ENCODE measurements at regions not wholly inside any gene's neighbourhood (a gene's known extent, or its start where the extent isn't known, plus 50 kb on each side); places are given as distances from the start of the nearest gene placed in this dataset.

- no peak for DNase-seq (ENCODE audit: low spot score in 2 of 2)
- intact Hi-C loops (cut with DNase I; ENCODE audit: low total_unique reads), result no loop called here
- H3K4me3 ChIP-seq (ENCODE audit: low read depth, poor library complexity, severe bottlenecking), result no peak overlapping the region
- TF ChIP-seq CTCF (IDR thresholded peaks at IDR 0.05) (no peak), POLR2A (IDR thresholded peaks at IDR 0.05) (no peak)
Observed at GRCh38 chr12:66881386-66881785, 202.5 kb upstream of the GRIP1 start.

- intact Hi-C loops (cut with DNase I; ENCODE audit: low total_unique reads), result no loop called here
- H3K4me3 ChIP-seq (ENCODE audit: low read depth, poor library complexity, severe bottlenecking), result no peak overlapping the region
- whole genome bisulfite sequencing, 2 donors, result 68 to 77% methylated on average over 11 of the region's 11 CpGs
- TF ChIP-seq POLR2A (IDR thresholded peaks at IDR 0.05) (no peak), CTCF (IDR thresholded peaks at IDR 0.05) (no peak)
- no peak for DNase-seq (ENCODE audit: low spot score in 2 of 2)
Observed at GRCh38 chr12:66884091-66884490, 205.2 kb upstream of the GRIP1 start.

- DNase-seq (ENCODE audit: low spot score in 2 of 2), result no peak
- intact Hi-C loops (cut with DNase I; ENCODE audit: low total_unique reads), result no loop called here
- TF ChIP-seq CTCF (IDR thresholded peaks at IDR 0.05) (no peak), POLR2A (IDR thresholded peaks at IDR 0.05) (no peak)
- H3K4me3 ChIP-seq (ENCODE audit: low read depth, poor library complexity, severe bottlenecking), result no peak overlapping the region
- 81 to 83% methylated on average over 13 of the region's 13 CpGs for WGBS, 2 donors
Observed at GRCh38 chr12:66885115-66885875, 206.4 kb upstream of the GRIP1 start.

GRCh38 chr12:66896797-66897196 lies 217.9 kb upstream of the GRIP1 start:
- TF ChIP-seq POLR2A (IDR thresholded peaks at IDR 0.05) (no peak), CTCF (IDR thresholded peaks at IDR 0.05) (no peak)
- 33 to 35% methylated on average over 8 of the region's 8 CpGs for WGBS, 2 donors
- H3K4me3 ChIP-seq (ENCODE audit: low read depth, poor library complexity, severe bottlenecking), result no peak overlapping the region
- no peak for DNase-seq (ENCODE audit: low spot score in 2 of 2)
- intact Hi-C loops (cut with DNase I; ENCODE audit: low total_unique reads), result no loop called here

- intact Hi-C loops (cut with DNase I; ENCODE audit: low total_unique reads), result no loop called here
- WGBS, 2 donors, result 56 to 64% methylated on average over 3 of the region's 3 CpGs
- DNase-seq (ENCODE audit: low spot score in 2 of 2), result peak in 1 of 2 donors; percentile 33
- TF ChIP-seq POLR2A (IDR thresholded peaks at IDR 0.05), result no peak
- no peak for TF ChIP-seq CTCF (IDR thresholded peaks at IDR 0.05)
- H3K4me3 ChIP-seq (ENCODE audit: low read depth, poor library complexity, severe bottlenecking), result no peak overlapping the region
Observed at GRCh38 chr12:66898700-66899469, 220.0 kb upstream of the GRIP1 start.

All from lower leg skin (tissue), 4 donors.